KG1 (cell line): ENCODE measurements at regions not wholly inside any gene's neighbourhood (a gene's known extent, or its start where the extent isn't known, plus 50 kb on each side); places are given as distances from the start of the nearest gene placed in this dataset.
"Not testable (repeated sequence)": the region's sequence is repeated elsewhere in the genome, so short reads cannot be mapped to it uniquely, and the experiment has no call there.

Experiments used
- DNase-seq: peaks from one replicate; lab custom pipeline; 2025; lab: John Stamatoyannopoulos, UW

DNA sequence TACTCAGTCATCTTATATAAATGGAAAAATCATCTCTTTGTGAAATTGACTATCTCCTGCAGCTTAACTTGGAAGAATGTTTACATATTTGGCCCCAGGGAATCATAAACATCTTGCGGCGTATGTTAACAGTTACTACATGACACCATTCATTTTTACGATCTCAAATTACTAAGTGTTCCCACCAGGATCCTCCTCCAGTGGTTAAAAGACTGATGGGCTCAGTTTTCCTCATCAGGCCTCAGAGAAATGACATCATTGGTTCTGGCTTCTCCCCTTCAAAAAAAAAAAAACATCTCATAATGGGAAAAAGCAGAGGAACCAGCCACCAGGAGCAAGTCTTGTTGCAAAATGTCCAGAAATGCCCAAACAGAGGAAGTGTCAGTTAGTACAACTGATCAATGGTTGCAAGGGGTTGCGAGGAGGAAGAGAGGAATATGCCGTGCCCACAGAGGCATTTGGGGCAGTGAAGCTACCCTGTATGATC is 70.5 kb upstream of the LIPC start:
- DNase-seq = no peak

- no peak for DNase-seq
Observed at GRCh38 chr15:58362262-58362922, 69.4 kb upstream of the LIPC start.

DNA sequence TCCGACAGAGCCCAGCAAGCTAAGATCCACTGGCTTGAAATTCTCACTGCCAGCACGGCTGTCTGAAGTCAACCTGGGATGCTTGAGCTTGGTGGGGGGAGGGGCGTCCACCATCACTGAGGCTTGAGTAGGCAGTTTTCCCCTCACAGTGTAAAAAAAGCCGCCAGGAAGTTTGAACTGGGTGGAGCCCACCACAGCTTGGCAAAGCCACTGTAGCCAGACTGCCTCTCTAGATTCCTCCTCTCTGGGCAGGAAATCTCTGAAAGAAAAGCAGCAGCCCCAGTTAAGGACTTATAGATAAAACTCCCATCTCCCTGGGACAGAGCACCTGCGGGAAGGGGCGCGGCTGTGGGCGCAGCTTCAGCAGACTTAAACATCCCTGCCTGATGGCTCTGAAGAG is 68.7 kb upstream of the LIPC start:
- DNase-seq = not testable (repeated sequence)

GRCh38 chr15:58363673-58364072 is 68.1 kb upstream of the LIPC start:
- not testable (repeated sequence) for DNase-seq

- not testable (repeated sequence) for DNase-seq
Observed at GRCh38 chr15:58365098-58365497, 66.7 kb upstream of the LIPC start.

DNA sequence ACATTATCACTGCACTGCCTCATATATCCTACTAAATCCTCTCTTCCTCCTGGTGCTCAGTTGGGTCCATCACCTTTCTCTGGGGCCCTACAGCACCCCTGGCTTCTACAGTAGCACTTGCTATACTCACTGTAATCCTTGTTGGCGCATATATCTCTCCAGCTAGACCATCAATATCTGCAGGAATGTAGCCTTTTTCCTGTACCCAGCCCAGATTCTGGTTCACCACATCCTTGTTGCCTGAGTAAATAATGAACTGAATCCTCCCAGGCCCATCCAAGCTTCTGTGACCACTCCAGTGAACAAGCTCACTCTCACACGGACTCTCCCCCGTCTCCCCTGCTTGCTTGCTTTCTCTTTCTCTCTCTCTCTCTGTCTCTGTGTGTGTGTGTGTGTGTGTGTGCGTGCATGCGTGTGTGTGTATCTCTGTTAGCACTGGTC is 62.5 kb upstream of the LIPC start:
- no peak for DNase-seq

DNA sequence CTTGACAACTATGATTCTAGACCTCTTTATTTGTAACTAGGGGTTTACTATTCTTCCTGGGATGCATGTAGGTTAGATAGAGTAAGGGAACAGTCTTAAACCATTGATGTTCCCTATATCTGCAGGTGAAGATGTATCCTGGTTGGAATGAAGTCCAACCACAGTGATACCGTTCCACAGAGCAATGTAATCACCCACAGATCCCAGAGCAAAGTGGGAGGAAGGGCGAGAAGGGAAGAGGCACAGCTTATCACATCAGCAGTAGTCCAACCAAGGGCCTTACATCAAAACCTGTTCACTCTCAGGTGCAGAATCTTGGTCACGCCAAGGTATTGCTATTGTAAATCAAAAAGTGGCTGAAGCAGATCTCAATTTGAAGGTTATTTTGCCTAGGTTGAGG is 61.8 kb upstream of the LIPC start:
- DNase-seq = no peak

GRCh38 chr15:58374147-58374546 is 57.6 kb upstream of the LIPC start:
- DNase-seq = no peak

GRCh38 chr15:58377193-58377592 is 54.6 kb upstream of the LIPC start:
- DNase-seq = no peak

- DNase-seq = no peak
Observed at GRCh38 chr15:58378241-58379085, 53.3 kb upstream of the LIPC start.

GRCh38 chr15:58379454-58379853 is 52.3 kb upstream of the LIPC start:
- DNase-seq = not testable (repeated sequence)

- DNase-seq = no peak
Observed at GRCh38 chr15:58380280-58380945, 51.4 kb upstream of the LIPC start.

DNA sequence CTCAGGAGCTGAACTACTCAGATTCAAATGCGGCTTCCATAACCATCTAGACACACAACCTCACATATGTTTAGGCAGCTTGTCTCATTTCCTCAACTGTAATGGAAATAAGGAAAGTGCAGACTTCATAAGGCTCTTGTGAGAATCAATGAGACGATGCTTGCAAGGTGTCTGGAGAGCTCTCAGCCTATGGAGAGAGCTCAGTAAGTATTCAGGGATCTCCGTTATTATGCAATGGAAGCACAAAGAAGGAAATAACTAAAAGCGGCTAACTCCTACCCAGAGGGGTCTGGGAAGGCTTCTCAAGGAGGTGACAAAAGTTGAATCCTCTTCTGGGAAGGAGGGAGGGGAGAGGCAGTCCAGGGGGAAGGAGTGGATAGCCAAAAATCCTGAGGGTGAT is 50.1 kb upstream of the LIPC start:
- DNase-seq = no peak
